GM23338 (cell line): ENCODE measurements at regions not wholly inside any gene's neighbourhood (a gene's known extent, or its start where the extent isn't known, plus 50 kb on each side); places are given as distances from the start of the nearest gene placed in this dataset.

Source experiments
- CREB1 ChIP-seq: fragments of 250-450 bp; sonication (Bioruptor Pico); IDR thresholded peaks from 2 replicates; pipeline ENCODE4 v1.5.0; 2020; ENCODE audit warnings: low read depth, mild to moderate bottlenecking, moderate library complexity
- EZH2 ChIP-seq: fragments of 200-600 bp; sonication (generic); IDR thresholded peaks from one replicate; pipeline ENCODE4 v1.8.0; 2017; ENCODE audit warnings: antibody characterized with exemption, mild to moderate bottlenecking, low read depth; ENCODE audit not compliant: unreplicated experiment
- EZH2phosphoT487 ChIP-seq: fragments of 200-600 bp; sonication (generic); IDR thresholded peaks from one replicate; pipeline ENCODE4 v1.8.1; 2018; ENCODE audit warnings: antibody characterized with exemption; ENCODE audit not compliant: unreplicated experiment
- JUNB ChIP-seq: IDR thresholded peaks from one replicate; pipeline ENCODE4 v1.6.1; 2016; ENCODE audit warnings: antibody characterized with exemption; ENCODE audit not compliant: unreplicated experiment
- NANOG ChIP-seq: IDR thresholded peaks from 2 replicates; pipeline ENCODE4 v1.6.1; 2016; ENCODE audit warnings: antibody characterized with exemption, borderline replicate concordance
- POLR2AphosphoS5 ChIP-seq: IDR thresholded peaks from 2 replicates; pipeline ENCODE4 v1.6.1; 2016; ENCODE audit warnings: antibody characterized with exemption, low read depth
- STAT1 ChIP-seq: IDR thresholded peaks from one replicate; pipeline ENCODE4 v1.6.1; 2016; ENCODE audit warnings: antibody characterized with exemption; ENCODE audit not compliant: unreplicated experiment
- ZNF114 ChIP-seq: fragments of 250-450 bp; sonication (Bioruptor Pico); IDR thresholded peaks from 2 replicates; pipeline ENCODE4 v1.5.0; 2020; ENCODE audit warnings: mild to moderate bottlenecking, moderate library complexity
- ZNF331 ChIP-seq: fragments of 250-450 bp; sonication (Bioruptor Pico); IDR thresholded peaks from 2 replicates; pipeline ENCODE4 v1.5.0; 2020; ENCODE audit warnings: low read depth, mild to moderate bottlenecking, moderate library complexity
- TF ChIP-seq, protein P1 (sequence below), 2 experiments: fragments of 200-600 bp in 1 of 2; sonication (generic) in 1 of 2; conservative IDR thresholded peaks; 2 replicates each; pipeline versions ENCODE4 v1.5.1 to v1.6.1; 2016 to 2017; ENCODE audit warnings: antibody characterized with exemption in 2 of 2, low read depth in 2 of 2, mild to moderate bottlenecking in 2 of 2, moderate library complexity in 1 of 2
- TF ChIP-seq, protein P2 (sequence below): IDR thresholded peaks from one replicate; pipeline ENCODE4 v1.6.1; 2018; ENCODE audit warnings: antibody characterized with exemption; ENCODE audit not compliant: unreplicated experiment
- TF ChIP-seq, protein P3 (sequence below): IDR thresholded peaks from 2 replicates; pipeline ENCODE4 v1.6.1; 2016; ENCODE audit warnings: antibody characterized with exemption

DNA sequence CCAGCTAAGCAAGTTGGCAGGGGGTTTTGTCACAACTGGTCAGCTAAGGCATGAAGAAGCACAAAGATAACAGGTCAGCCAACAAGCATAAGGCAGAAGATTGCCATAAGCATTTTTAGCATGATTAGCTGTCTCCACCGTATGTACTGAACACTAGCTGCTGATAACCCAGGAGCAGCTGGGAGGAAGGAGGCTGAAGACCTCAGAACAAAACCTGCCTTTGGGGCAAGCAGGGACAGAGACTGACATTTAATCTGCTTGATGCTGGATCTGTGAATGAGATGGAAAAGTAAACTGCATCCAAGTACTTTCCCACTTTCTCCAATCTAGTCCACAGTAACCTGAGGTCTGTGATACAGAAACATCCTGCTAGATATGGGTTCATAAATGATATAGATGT lies 353.0 kb upstream of the MAP3K7 start:
- TF ChIP-seq, protein P1, sequence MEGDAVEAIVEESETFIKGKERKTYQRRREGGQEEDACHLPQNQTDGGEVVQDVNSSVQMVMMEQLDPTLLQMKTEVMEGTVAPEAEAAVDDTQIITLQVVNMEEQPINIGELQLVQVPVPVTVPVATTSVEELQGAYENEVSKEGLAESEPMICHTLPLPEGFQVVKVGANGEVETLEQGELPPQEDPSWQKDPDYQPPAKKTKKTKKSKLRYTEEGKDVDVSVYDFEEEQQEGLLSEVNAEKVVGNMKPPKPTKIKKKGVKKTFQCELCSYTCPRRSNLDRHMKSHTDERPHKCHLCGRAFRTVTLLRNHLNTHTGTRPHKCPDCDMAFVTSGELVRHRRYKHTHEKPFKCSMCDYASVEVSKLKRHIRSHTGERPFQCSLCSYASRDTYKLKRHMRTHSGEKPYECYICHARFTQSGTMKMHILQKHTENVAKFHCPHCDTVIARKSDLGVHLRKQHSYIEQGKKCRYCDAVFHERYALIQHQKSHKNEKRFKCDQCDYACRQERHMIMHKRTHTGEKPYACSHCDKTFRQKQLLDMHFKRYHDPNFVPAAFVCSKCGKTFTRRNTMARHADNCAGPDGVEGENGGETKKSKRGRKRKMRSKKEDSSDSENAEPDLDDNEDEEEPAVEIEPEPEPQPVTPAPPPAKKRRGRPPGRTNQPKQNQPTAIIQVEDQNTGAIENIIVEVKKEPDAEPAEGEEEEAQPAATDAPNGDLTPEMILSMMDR (conservative IDR thresholded peaks at IDR 0.05; ENCODE audit: low read depth in 2 of 2) = no peak
- TF ChIP-seq EZH2 (no peak), POLR2AphosphoS5 (no peak), EZH2phosphoT487 (no peak), ZNF331 (CRISPR knock-in tag) (no peak), NANOG (no peak), JUNB (no peak), ZNF114 (CRISPR knock-in tag) (no peak), STAT1 (no peak), CREB1 (CRISPR knock-in tag) (no peak)
- TF ChIP-seq, protein P2, sequence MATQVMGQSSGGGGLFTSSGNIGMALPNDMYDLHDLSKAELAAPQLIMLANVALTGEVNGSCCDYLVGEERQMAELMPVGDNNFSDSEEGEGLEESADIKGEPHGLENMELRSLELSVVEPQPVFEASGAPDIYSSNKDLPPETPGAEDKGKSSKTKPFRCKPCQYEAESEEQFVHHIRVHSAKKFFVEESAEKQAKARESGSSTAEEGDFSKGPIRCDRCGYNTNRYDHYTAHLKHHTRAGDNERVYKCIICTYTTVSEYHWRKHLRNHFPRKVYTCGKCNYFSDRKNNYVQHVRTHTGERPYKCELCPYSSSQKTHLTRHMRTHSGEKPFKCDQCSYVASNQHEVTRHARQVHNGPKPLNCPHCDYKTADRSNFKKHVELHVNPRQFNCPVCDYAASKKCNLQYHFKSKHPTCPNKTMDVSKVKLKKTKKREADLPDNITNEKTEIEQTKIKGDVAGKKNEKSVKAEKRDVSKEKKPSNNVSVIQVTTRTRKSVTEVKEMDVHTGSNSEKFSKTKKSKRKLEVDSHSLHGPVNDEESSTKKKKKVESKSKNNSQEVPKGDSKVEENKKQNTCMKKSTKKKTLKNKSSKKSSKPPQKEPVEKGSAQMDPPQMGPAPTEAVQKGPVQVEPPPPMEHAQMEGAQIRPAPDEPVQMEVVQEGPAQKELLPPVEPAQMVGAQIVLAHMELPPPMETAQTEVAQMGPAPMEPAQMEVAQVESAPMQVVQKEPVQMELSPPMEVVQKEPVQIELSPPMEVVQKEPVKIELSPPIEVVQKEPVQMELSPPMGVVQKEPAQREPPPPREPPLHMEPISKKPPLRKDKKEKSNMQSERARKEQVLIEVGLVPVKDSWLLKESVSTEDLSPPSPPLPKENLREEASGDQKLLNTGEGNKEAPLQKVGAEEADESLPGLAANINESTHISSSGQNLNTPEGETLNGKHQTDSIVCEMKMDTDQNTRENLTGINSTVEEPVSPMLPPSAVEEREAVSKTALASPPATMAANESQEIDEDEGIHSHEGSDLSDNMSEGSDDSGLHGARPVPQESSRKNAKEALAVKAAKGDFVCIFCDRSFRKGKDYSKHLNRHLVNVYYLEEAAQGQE = no peak
- TF ChIP-seq, protein P3, sequence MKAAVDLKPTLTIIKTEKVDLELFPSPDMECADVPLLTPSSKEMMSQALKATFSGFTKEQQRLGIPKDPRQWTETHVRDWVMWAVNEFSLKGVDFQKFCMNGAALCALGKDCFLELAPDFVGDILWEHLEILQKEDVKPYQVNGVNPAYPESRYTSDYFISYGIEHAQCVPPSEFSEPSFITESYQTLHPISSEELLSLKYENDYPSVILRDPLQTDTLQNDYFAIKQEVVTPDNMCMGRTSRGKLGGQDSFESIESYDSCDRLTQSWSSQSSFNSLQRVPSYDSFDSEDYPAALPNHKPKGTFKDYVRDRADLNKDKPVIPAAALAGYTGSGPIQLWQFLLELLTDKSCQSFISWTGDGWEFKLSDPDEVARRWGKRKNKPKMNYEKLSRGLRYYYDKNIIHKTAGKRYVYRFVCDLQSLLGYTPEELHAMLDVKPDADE = no peak
